Choroid plexus epithelial cell (primary cell): ENCODE measurements at regions not wholly inside any gene's neighbourhood (a gene's known extent, or its start where the extent isn't known, plus 50 kb on each side); places are given as distances from the start of the nearest gene placed in this dataset.

Source experiments
- DNase-seq: peaks from one replicate; pipeline ENCODE4 v3.0.0-alpha.2; 2010; ENCODE audit warnings: low read depth
- H3K4me3 ChIP-seq: 2 replicates; pipeline ENCODE4 v1.5.1; 2011; ENCODE audit warnings: low read depth, mild to moderate bottlenecking, control low read depth, low read length, moderate library complexity
- CTCF ChIP-seq: conservative IDR thresholded peaks from 2 replicates; pipeline ENCODE4 v1.5.1; 2011; ENCODE audit warnings: low read depth, mild to moderate bottlenecking, control low read depth, inconsistent platforms, low read length, moderate library complexity

GRCh38 chr14:32023540-32023939 lies 53.6 kb upstream of the ARHGAP5 start:
- H3K4me3 ChIP-seq = no peak overlapping the region
- no peak for TF ChIP-seq CTCF
- peak; percentile 24 for DNase-seq

GRCh38 chr14:32027255-32027939 lies 49.7 kb upstream of the ARHGAP5 start:
- peak; percentile 58 for DNase-seq
- no peak for TF ChIP-seq CTCF
- H3K4me3 ChIP-seq = no peak overlapping the region
